ENCODE measurements at regions not wholly inside any gene's neighbourhood (a gene's known extent, or its start where the extent isn't known, plus 50 kb on each side); places are given as distances from the start of the nearest gene placed in this dataset.
A peak's percentile ranks its signal among the peaks of the same experiment; 100 is the strongest.
"Not testable (repeated sequence)": the region's sequence is repeated elsewhere in the genome, so short reads cannot be mapped to it uniquely, and the experiment has no call there.

GRCh38 chr4:135007400-135007799 lies 805.8 kb upstream of the PABPC4L start:
- DNase-seq: no peak

- DNase-seq: no peak
Observed at GRCh38 chr4:134999169-134999568, 797.6 kb upstream of the PABPC4L start.

GRCh38 chr4:134961963-134962362 lies 760.4 kb upstream of the PABPC4L start:
- no peak for DNase-seq

- no peak for DNase-seq
Observed at GRCh38 chr4:134958862-134959261, 757.3 kb upstream of the PABPC4L start.

GRCh38 chr4:134955059-134955458 lies 753.5 kb upstream of the PABPC4L start:
- DNase-seq: no peak

- DNase-seq: no peak
Observed at GRCh38 chr4:134952775-134953174, 751.2 kb upstream of the PABPC4L start.

- DNase-seq: no peak
Observed at GRCh38 chr4:134952305-134952704, 750.7 kb upstream of the PABPC4L start.

GRCh38 chr4:134948110-134948642 lies 746.6 kb upstream of the PABPC4L start:
- no peak for DNase-seq

GRCh38 chr4:134944115-134944514 lies 742.5 kb upstream of the PABPC4L start:
- DNase-seq: no peak

- DNase-seq: no peak
Observed at GRCh38 chr4:134936014-134936413, 734.4 kb upstream of the PABPC4L start.

- DNase-seq: no peak
Observed at GRCh38 chr4:134935320-134935719, 733.7 kb upstream of the PABPC4L start.

- DNase-seq: no peak
Observed at GRCh38 chr4:134934036-134934808, 732.6 kb upstream of the PABPC4L start.

GRCh38 chr4:134915355-134915754 lies 713.8 kb upstream of the PABPC4L start:
- DNase-seq: no peak

GRCh38 chr4:134914250-134914649 lies 712.7 kb upstream of the PABPC4L start:
- not testable (repeated sequence) for DNase-seq

- DNase-seq: no peak
Observed at GRCh38 chr4:134911941-134912340, 710.4 kb upstream of the PABPC4L start.

GRCh38 chr4:134906404-134907023 lies 704.9 kb upstream of the PABPC4L start:
- peak in 1 of 2 donors; percentile 24 for DNase-seq

- no peak for DNase-seq
Observed at GRCh38 chr4:134905061-134905460, 703.5 kb upstream of the PABPC4L start.

- DNase-seq: no peak
Observed at GRCh38 chr4:134888156-134888555, 686.6 kb upstream of the PABPC4L start.

GRCh38 chr4:134885436-134885835 lies 683.8 kb upstream of the PABPC4L start:
- no peak for DNase-seq

- no peak for DNase-seq
Observed at GRCh38 chr4:134883831-134884449, 682.4 kb upstream of the PABPC4L start.

GRCh38 chr4:134879019-134879418 lies 677.4 kb upstream of the PABPC4L start:
- no peak for DNase-seq

- DNase-seq: no peak
Observed at GRCh38 chr4:134867027-134867426, 665.4 kb upstream of the PABPC4L start.

- DNase-seq: no peak
Observed at GRCh38 chr4:134865675-134866074, 664.1 kb upstream of the PABPC4L start.

GRCh38 chr4:134862116-134862515 lies 660.5 kb upstream of the PABPC4L start:
- no peak for DNase-seq
